GM13976 (cell line): ENCODE measurements at regions not wholly inside any gene's neighbourhood (a gene's known extent, or its start where the extent isn't known, plus 50 kb on each side); places are given as distances from the start of the nearest gene placed in this dataset.

Experiments
- DNase-seq: peaks from one replicate; pipeline ENCODE4 v3.0.0; 2012; ENCODE audit warnings: low spot score
- CTCF ChIP-seq: IDR thresholded peaks from 2 replicates; pipeline ENCODE4 v1.5.1; 2012; ENCODE audit warnings: borderline replicate concordance, mild to moderate bottlenecking; ENCODE audit not compliant: insufficient read depth; ENCODE audit errors: extremely low read depth, missing control alignments, control extremely low read depth
- in situ Hi-C: fragments of 300-500 bp; cut with MboI; formaldehyde crosslinking; loops from one replicate; pipeline ENCODE4 v1.12.0; 2022; ENCODE audit warnings: low sequenced_read_pairs, mixed read lengths, inconsistent platforms; ENCODE audit not compliant: unreplicated experiment

DNA sequence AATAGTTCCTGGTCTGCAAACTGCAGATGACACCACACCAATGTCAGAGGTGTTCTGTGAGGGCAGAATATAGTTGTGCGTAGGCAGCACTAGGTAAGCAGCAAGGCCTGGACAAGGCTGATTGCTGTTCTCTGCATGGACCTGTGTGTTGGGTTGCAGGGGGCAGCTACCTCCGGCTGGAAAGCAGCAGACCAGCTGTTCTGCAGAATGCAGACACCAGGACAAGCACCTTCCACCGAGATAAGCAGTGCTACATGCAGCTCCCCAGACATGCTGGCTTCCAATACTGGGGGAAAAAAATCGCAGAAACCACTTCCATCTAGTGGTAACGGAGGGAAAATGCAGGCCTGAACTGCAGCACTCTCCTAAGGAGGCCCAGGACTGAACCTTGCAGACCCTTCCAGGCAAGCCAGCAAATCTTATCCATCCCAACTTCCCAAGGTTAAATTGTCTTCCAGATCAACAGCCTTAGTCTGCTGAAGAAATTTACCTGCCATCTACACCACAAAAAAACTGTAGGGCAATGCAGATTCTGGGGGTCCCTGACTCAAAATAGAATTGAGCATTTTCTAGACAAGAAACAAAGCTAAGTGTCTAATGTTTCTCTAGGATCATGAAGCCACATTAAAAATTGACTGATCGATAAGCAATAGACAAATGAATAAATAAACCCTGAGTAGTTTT lies 50.5 kb upstream of the COBL start:
- DNase-seq = peak; percentile 59
- peak; percentile 41 for TF ChIP-seq CTCF
- in situ Hi-C loops = no loop called here
